LNCaP clone FGC (cell line): ENCODE measurements at regions not wholly inside any gene's neighbourhood (a gene's known extent, or its start where the extent isn't known, plus 50 kb on each side); places are given as distances from the start of the nearest gene placed in this dataset.

Experiments used
- DNase-seq: peaks from one replicate; pipeline ENCODE4 v3.0.0-alpha.2; 2011; ENCODE audit warnings: low read depth
- H3K4me3 ChIP-seq: 2 replicates; pipeline ENCODE4 v1.5.1; 2011; ENCODE audit warnings: mild to moderate bottlenecking, low read depth, low read length, control low read depth
- CTCF ChIP-seq: IDR thresholded peaks from 2 replicates; pipeline ENCODE4 v1.5.1; 2012; ENCODE audit warnings: mild to moderate bottlenecking; ENCODE audit not compliant: control insufficient read depth, insufficient read depth; ENCODE audit errors: extremely low read depth

GRCh38 chr6:121917834-121918559, 481.5 kb upstream of the HSF2 start:
- TF ChIP-seq CTCF: no peak
- no peak overlapping the region for H3K4me3 ChIP-seq
- DNase-seq: no peak

DNA sequence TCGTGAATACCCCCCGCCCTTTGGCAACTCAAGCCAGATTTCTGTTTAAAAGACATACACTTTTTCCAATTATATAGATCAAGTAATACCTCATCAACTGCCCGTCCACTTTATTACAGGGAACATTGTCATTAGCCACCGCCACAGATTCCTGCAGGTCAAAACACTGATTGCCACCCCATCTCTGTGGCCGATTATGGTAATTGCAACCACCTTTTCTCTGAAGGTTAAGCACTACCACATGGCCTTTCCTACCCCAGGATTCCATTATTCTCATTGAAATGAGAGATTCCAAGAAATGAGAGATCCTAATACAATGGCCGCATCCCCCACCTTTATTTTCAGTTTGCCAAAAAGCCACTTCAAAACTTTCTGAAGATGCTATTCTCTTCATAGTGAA, 478.8 kb upstream of the HSF2 start:
- H3K4me3 ChIP-seq: no peak overlapping the region
- DNase-seq: no peak
- no peak for TF ChIP-seq CTCF

- H3K4me3 ChIP-seq: no peak overlapping the region
- TF ChIP-seq CTCF: no peak
- no peak for DNase-seq
Measured at GRCh38 chr6:121925024-121925423, 474.4 kb upstream of the HSF2 start.

DNA sequence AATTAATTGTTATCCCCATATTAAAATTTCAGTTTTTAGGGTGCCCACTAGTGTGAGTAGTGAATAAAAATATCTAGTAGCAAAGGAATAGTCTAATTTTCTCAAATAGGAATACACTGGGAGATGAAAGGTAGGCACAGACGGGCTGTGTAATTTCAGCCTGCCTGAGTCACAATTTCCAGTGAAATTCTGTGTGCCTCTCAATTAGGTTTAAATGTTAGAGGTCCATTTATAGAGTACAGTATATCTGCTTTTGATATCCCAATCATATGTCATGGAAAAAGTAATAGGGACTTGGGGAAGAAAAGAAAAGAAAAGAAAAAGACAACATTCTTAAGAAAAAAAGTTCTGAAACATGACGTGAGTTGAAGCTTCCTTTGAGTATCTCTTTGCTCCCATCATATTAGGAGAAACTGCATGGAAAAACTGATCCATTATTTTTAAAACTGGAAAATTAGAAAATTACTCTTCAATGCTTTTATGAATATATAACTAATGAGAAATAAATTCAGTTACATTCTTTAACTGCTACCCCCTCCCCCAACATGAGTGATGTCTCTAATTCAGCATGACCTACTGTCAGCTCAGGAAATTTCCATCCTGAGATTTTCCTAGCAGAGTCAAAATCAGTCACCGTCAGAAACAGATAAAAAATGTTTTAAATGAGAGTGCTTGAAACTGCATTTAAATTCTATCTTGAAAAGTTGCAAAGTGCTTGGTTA, 473.8 kb upstream of the HSF2 start:
- TF ChIP-seq CTCF: no peak
- no peak overlapping the region for H3K4me3 ChIP-seq
- DNase-seq: no peak

DNA sequence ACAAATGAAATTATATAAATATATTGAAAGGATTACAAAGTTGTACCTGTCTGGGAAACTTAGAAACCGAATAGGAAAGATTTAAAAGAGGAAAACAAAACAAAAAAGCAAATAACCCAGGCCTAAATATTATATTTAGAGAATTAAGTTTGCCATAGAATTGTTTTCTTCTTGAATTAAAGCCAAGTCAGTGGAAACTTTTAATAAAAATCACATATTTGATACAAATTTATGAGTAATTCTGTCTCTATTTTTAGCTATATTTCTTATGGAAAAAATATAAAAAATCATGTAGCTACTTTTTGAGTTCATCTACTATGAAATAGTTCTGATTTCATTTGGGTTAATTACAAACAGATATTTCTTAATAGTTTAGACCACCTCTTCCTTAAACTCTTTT, 470.2 kb upstream of the HSF2 start:
- no peak overlapping the region for H3K4me3 ChIP-seq
- no peak for TF ChIP-seq CTCF
- DNase-seq: no peak

DNA sequence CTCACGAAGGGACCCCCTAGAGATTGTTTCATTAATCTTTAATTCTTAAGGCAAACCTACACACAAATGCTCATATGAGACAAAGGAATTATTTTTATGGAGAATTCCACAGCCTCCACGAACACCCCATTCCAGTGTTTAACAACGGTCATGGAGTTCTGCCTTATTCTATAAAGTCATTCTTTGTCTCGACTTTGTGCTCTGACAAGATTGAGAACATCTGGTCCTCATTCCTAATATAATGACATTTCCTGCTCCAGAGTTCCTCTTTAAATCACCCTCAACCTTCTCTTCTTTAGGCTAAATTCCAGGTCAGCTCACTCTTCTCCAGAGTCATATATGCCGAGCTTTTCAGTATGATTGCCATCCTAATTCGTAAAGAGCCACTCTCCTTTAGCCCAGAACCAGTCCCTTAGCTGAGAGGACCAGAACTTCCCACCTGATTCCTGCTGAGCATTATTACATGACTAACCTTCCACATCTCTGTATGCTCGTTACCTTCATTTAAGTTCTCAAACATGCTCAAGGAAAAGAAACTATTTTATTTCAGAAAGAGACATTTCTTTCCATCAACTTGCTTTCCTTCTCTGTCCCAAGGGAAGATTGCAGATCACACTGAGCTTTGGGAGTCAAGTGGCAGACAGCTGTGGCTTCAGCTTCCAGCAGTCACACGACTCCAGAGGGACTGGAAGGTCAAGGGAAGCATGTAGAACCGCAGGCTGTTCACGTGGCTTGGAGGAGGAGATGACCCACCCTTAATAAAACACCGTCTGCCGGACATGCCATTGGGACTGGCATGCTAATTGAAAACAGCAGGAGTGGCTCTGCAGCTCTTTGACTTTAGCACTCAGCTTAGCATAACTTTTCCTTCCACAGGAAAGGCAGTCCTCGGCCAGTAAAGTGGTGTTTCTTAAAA, 467.1 kb upstream of the HSF2 start:
- DNase-seq: no peak
- no peak overlapping the region for H3K4me3 ChIP-seq
- no peak for TF ChIP-seq CTCF
